Uterus (tissue), 2 donors: ENCODE measurements at regions not wholly inside any gene's neighbourhood (a gene's known extent, or its start where the extent isn't known, plus 50 kb on each side); places are given as distances from the start of the nearest gene placed in this dataset.
"Not testable (repeated sequence)": the region's sequence is repeated elsewhere in the genome, so short reads cannot be mapped to it uniquely, and the experiment has no call there.

Experiments
- CTCF ChIP-seq, 4 experiments: fragments of 200-600 bp in 2 of 4; fragments of 450-650 bp in 2 of 4; sonication (generic) in 2 of 4; IDR thresholded peaks; one replicate each; pipeline ENCODE4 v1.5.1; 2016 to 2019; ENCODE audit warnings: antibody characterized with exemption in 4 of 4, mild to moderate bottlenecking in 2 of 4, moderate library complexity in 1 of 4
- POLR2A ChIP-seq, 2 donors: fragments of 450-650 bp; IDR thresholded peaks; one replicate each; pipeline ENCODE4 v1.6.1; 2016; ENCODE audit warnings: antibody characterized with exemption in 2 of 2, mild to moderate bottlenecking in 1 of 2, moderate library complexity in 1 of 2

- not testable (repeated sequence) for TF ChIP-seq CTCF, POLR2A (IDR thresholded peaks at IDR 0.05)
Measured at GRCh38 chr10:113501031-113501430, 51.8 kb upstream of the HABP2 start.
